ENCODE measurements at regions not wholly inside any gene's neighbourhood (a gene's known extent, or its start where the extent isn't known, plus 50 kb on each side); places are given as distances from the start of the nearest gene placed in this dataset.

GRCh38 chr9:108271646-108272348 is 584.0 kb downstream of the ACTL7B start:
- TF ChIP-seq CTCF (IDR thresholded peaks at IDR 0.05) (no peak), ZFX (IDR thresholded peaks at IDR 0.05; ENCODE audit: borderline replicate concordance) (no peak)

Data from 22Rv1 (cell line).